PFSK-1 (cell line): ENCODE measurements at regions not wholly inside any gene's neighbourhood (a gene's known extent, or its start where the extent isn't known, plus 50 kb on each side); places are given as distances from the start of the nearest gene placed in this dataset.

Experiments used
- FOXP2 ChIP-seq: optimal IDR thresholded peaks from 2 replicates; pipeline ENCODE3; 2011; ENCODE audit warnings: borderline replicate concordance, control low read depth, inconsistent platforms; ENCODE audit not compliant: insufficient read depth; ENCODE audit errors: extremely low read length, extremely low read depth
- POLR2AphosphoS5 ChIP-seq: IDR thresholded peaks from 2 replicates; pipeline ENCODE4 v1.6.1; 2012; ENCODE audit warnings: low read depth, mild to moderate bottlenecking, control low read depth, low read length, moderate library complexity
- REST ChIP-seq, 2 experiments: IDR thresholded peaks; 2 replicates each; pipeline versions ENCODE4 v1.6.1 to v1.8.0; 2011 to 2012; ENCODE audit warnings: low read depth in 2 of 2, low read length in 2 of 2, control low read depth in 1 of 2, inconsistent platforms in 1 of 2, mild to moderate bottlenecking in 1 of 2, moderate library complexity in 1 of 2; ENCODE audit not compliant: insufficient read depth in 1 of 2
- SIN3A ChIP-seq: IDR thresholded peaks from 2 replicates; pipeline ENCODE4 v1.6.1; 2012; ENCODE audit warnings: mild to moderate bottlenecking, low read length, moderate library complexity, borderline replicate concordance; ENCODE audit not compliant: insufficient read depth
- TAF1 ChIP-seq: IDR thresholded peaks from 2 replicates; pipeline ENCODE4 v1.6.1; 2012; ENCODE audit warnings: low read length, control low read depth, borderline replicate concordance; ENCODE audit not compliant: insufficient read depth

- TF ChIP-seq POLR2AphosphoS5 (no peak), REST (IDR thresholded peaks at IDR 0.05; ENCODE audit: insufficient read depth in 1 of 2, low read depth in 2 of 2, low read length in 2 of 2) (no peak), TAF1 (no peak), SIN3A (no peak), FOXP2 (no peak)
Observed at GRCh38 chr2:221229099-221229498, 343.0 kb downstream of the EPHA4 start.

GRCh38 chr2:221231511-221231910, 340.6 kb downstream of the EPHA4 start:
- TF ChIP-seq REST (IDR thresholded peaks at IDR 0.05; ENCODE audit: insufficient read depth in 1 of 2, low read depth in 2 of 2, low read length in 2 of 2) (no peak), SIN3A (no peak), TAF1 (no peak), FOXP2 (no peak), POLR2AphosphoS5 (no peak)

DNA sequence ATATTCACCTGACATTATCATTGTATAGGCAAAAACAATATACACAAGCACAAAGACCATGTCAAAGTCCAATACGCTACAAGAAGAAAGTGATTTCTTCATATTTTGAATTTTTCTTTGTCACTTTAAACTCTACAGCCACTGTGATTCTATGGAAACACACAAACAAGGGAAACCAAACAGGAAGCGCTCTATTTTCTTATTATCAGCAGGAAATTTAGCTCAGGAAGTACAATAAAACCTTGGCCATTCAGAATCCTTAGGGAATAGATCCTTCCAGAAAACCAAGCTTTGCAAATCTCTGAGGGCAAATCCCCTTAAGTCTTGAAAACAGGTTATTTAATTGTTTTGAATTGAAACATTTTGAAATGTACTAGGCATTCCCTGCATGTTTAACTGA, 336.2 kb downstream of the EPHA4 start:
- TF ChIP-seq SIN3A (no peak), TAF1 (no peak), POLR2AphosphoS5 (no peak), FOXP2 (no peak), REST (IDR thresholded peaks at IDR 0.05; ENCODE audit: insufficient read depth in 1 of 2, low read depth in 2 of 2, low read length in 2 of 2) (no peak)

DNA sequence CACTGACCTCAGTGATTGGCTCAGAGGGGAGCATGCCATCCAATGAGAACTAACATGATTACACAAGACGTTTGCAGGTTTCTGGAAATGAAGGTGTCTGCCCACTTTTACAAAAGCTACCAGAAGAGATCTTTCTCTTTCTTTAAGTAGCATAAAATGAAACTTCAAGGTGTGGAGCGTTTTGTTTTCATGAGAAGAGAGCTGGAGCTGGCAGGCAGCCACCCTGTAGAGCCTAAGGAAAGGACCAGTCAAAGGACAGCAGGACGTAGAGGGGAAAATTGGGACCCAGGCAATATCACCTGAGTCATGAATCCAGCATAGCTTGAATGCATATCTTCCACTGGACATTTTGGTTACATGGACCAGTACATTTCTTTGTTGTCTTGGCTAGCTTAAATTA, 331.0 kb downstream of the EPHA4 start:
- no peak for TF ChIP-seq TAF1
- TF ChIP-seq POLR2AphosphoS5 = no peak
- no peak for TF ChIP-seq FOXP2
- no peak for TF ChIP-seq SIN3A
- no peak for TF ChIP-seq REST (IDR thresholded peaks at IDR 0.05; ENCODE audit: insufficient read depth in 1 of 2, low read depth in 2 of 2, low read length in 2 of 2)

GRCh38 chr2:221243771-221244170, 328.3 kb downstream of the EPHA4 start:
- TF ChIP-seq POLR2AphosphoS5 = no peak
- TF ChIP-seq REST (IDR thresholded peaks at IDR 0.05; ENCODE audit: insufficient read depth in 1 of 2, low read depth in 2 of 2, low read length in 2 of 2) = no peak
- no peak for TF ChIP-seq FOXP2
- no peak for TF ChIP-seq SIN3A
- TF ChIP-seq TAF1 = no peak
